ENCODE measurements at regions not wholly inside any gene's neighbourhood (a gene's known extent, or its start where the extent isn't known, plus 50 kb on each side); places are given as distances from the start of the nearest gene placed in this dataset.

- Histone ChIP-seq H3K9me3 (ENCODE audit: control insufficient read depth in 5 of 5, low read length in 5 of 5) (peaks cover 3 to 20% (median 13%) of the 10 kb centered on the region in 5 donors), H3K27ac (ENCODE audit: low read depth, low read length) (no peak overlapping the region), H3K9ac (ENCODE audit: low read length in 5 of 5) (no peak overlapping the region), H3K36me3 (ENCODE audit: control insufficient read depth in 5 of 5, insufficient read depth in 5 of 5, low read length in 5 of 5) (no peaks in the 10 kb centered on the region), H3K4me3 (ENCODE audit: low read depth in 1 of 5, low read length in 5 of 5) (no peak overlapping the region), H3K4me1 (ENCODE audit: control insufficient read depth in 5 of 5, insufficient read depth in 5 of 5, low read length in 5 of 5) (no peaks in the 10 kb centered on the region), H3K27me3 (ENCODE audit: control insufficient read depth in 5 of 5, insufficient read depth in 4 of 5, low read length in 5 of 5) (no peaks in the 10 kb centered on the region)
Measured at GRCh38 chr13:19067767-19068166, 113.9 kb downstream of the TUBA3C start.

- no peak overlapping the region for H3K27ac ChIP-seq (ENCODE audit: low read depth, low read length)
- peaks cover 3 to 13% (median 9%) of the 10 kb centered on the region in 5 donors for H3K9me3 ChIP-seq (ENCODE audit: control insufficient read depth in 5 of 5, low read length in 5 of 5)
- H3K36me3 ChIP-seq (ENCODE audit: control insufficient read depth in 5 of 5, insufficient read depth in 5 of 5, low read length in 5 of 5), result no peaks in the 10 kb centered on the region
- H3K27me3 ChIP-seq (ENCODE audit: control insufficient read depth in 5 of 5, insufficient read depth in 4 of 5, low read length in 5 of 5), result peaks cover 0 to 2% (median 0%) of the 10 kb centered on the region in 5 donors
- H3K9ac ChIP-seq (ENCODE audit: low read length in 5 of 5), result no peak overlapping the region
- no peak overlapping the region for H3K4me3 ChIP-seq (ENCODE audit: low read depth in 1 of 5, low read length in 5 of 5)
- H3K4me1 ChIP-seq (ENCODE audit: control insufficient read depth in 5 of 5, insufficient read depth in 5 of 5, low read length in 5 of 5), result no peaks in the 10 kb centered on the region
Measured at GRCh38 chr13:19062801-19063200, 118.8 kb downstream of the TUBA3C start.

- Histone ChIP-seq H3K9me3 (ENCODE audit: control insufficient read depth in 5 of 5, low read length in 5 of 5) (peaks cover 3 to 13% (median 9%) of the 10 kb centered on the region in 5 donors), H3K4me3 (ENCODE audit: low read depth in 1 of 5, low read length in 5 of 5) (no peak overlapping the region), H3K36me3 (ENCODE audit: control insufficient read depth in 5 of 5, insufficient read depth in 5 of 5, low read length in 5 of 5) (no peaks in the 10 kb centered on the region), H3K27ac (ENCODE audit: low read depth, low read length) (no peak overlapping the region), H3K27me3 (ENCODE audit: control insufficient read depth in 5 of 5, insufficient read depth in 4 of 5, low read length in 5 of 5) (peaks cover 0 to 2% (median 0%) of the 10 kb centered on the region in 5 donors), H3K4me1 (ENCODE audit: control insufficient read depth in 5 of 5, insufficient read depth in 5 of 5, low read length in 5 of 5) (no peaks in the 10 kb centered on the region), H3K9ac (ENCODE audit: low read length in 5 of 5) (no peak overlapping the region)
Measured at GRCh38 chr13:19062019-19062646, 119.5 kb downstream of the TUBA3C start.

GRCh38 chr13:19061278-19061677 lies 120.3 kb downstream of the TUBA3C start:
- no peak overlapping the region for H3K9ac ChIP-seq (ENCODE audit: low read length in 5 of 5)
- H3K36me3 ChIP-seq (ENCODE audit: control insufficient read depth in 5 of 5, insufficient read depth in 5 of 5, low read length in 5 of 5), result no peaks in the 10 kb centered on the region
- H3K4me3 ChIP-seq (ENCODE audit: low read depth in 1 of 5, low read length in 5 of 5), result no peak overlapping the region
- peaks cover 3 to 13% (median 9%) of the 10 kb centered on the region in 5 donors for H3K9me3 ChIP-seq (ENCODE audit: control insufficient read depth in 5 of 5, low read length in 5 of 5)
- H3K27ac ChIP-seq (ENCODE audit: low read depth, low read length), result no peak overlapping the region
- no peaks in the 10 kb centered on the region for H3K4me1 ChIP-seq (ENCODE audit: control insufficient read depth in 5 of 5, insufficient read depth in 5 of 5, low read length in 5 of 5)
- H3K27me3 ChIP-seq (ENCODE audit: control insufficient read depth in 5 of 5, insufficient read depth in 4 of 5, low read length in 5 of 5), result peaks cover 0 to 2% (median 0%) of the 10 kb centered on the region in 5 donors

GRCh38 chr13:19060311-19061002 lies 121.2 kb downstream of the TUBA3C start:
- no peak overlapping the region for H3K4me3 ChIP-seq (ENCODE audit: low read depth in 1 of 5, low read length in 5 of 5)
- no peaks in the 10 kb centered on the region for H3K36me3 ChIP-seq (ENCODE audit: control insufficient read depth in 5 of 5, insufficient read depth in 5 of 5, low read length in 5 of 5)
- H3K27me3 ChIP-seq (ENCODE audit: control insufficient read depth in 5 of 5, insufficient read depth in 4 of 5, low read length in 5 of 5), result peaks cover 0 to 2% (median 0%) of the 10 kb centered on the region in 5 donors
- peaks cover 3 to 13% (median 9%) of the 10 kb centered on the region in 5 donors for H3K9me3 ChIP-seq (ENCODE audit: control insufficient read depth in 5 of 5, low read length in 5 of 5)
- H3K27ac ChIP-seq (ENCODE audit: low read depth, low read length), result no peak overlapping the region
- H3K4me1 ChIP-seq (ENCODE audit: control insufficient read depth in 5 of 5, insufficient read depth in 5 of 5, low read length in 5 of 5), result no peaks in the 10 kb centered on the region
- H3K9ac ChIP-seq (ENCODE audit: low read length in 5 of 5), result no peak overlapping the region

DNA sequence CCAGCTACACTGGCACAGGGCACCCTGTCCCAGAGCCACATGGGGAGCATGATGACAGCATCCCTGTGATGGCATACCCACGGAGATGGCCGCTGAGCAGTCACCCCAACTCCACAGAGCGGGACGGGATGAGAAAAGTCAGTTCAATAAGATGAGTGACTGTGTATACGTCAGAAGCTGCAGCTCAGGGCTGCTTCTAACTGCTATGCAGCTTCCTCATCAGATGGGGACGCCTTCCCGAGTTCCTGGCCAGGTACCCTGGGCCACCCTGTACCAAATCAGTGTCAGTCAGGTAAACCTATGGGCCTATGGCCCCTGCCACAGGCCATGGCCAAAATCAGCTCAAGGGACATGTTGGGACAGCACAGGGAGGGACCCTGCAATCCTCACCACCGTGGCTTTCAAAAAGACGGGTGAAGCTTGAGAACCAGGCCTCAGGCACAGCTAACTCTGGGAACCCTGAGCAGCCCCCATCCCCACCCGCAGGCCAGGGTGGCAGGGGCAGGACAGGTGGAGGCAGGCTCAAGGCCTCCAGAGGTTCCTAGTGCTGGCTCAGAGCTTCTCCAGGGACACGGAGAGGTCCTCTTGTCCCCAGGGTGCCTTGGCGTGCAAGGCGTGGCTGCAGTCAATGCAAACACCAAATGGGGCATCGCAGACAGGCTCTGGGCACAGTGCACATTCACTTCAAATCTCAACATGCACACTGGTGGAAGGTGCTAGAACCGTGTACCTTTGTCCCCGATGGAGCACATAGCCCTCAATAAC lies 122.4 kb downstream of the TUBA3C start:
- peaks cover 2 to 8% (median 5%) of the 10 kb centered on the region in 5 donors for H3K9me3 ChIP-seq (ENCODE audit: control insufficient read depth in 5 of 5, low read length in 5 of 5)
- no peak overlapping the region for H3K4me3 ChIP-seq (ENCODE audit: low read depth in 1 of 5, low read length in 5 of 5)
- H3K9ac ChIP-seq (ENCODE audit: low read length in 5 of 5), result no peak overlapping the region
- peaks cover 0 to 2% (median 0%) of the 10 kb centered on the region in 5 donors for H3K27me3 ChIP-seq (ENCODE audit: control insufficient read depth in 5 of 5, insufficient read depth in 4 of 5, low read length in 5 of 5)
- no peak overlapping the region for H3K27ac ChIP-seq (ENCODE audit: low read depth, low read length)
- H3K4me1 ChIP-seq (ENCODE audit: control insufficient read depth in 5 of 5, insufficient read depth in 5 of 5, low read length in 5 of 5), result no peaks in the 10 kb centered on the region
- no peaks in the 10 kb centered on the region for H3K36me3 ChIP-seq (ENCODE audit: control insufficient read depth in 5 of 5, insufficient read depth in 5 of 5, low read length in 5 of 5)

GRCh38 chr13:19058566-19058965 lies 123.1 kb downstream of the TUBA3C start:
- H3K4me3 ChIP-seq (ENCODE audit: low read depth in 1 of 5, low read length in 5 of 5), result no peak overlapping the region
- H3K27me3 ChIP-seq (ENCODE audit: control insufficient read depth in 5 of 5, insufficient read depth in 4 of 5, low read length in 5 of 5), result peaks cover 0 to 2% (median 0%) of the 10 kb centered on the region in 5 donors
- peaks cover 0 to 8% (median 2%) of the 10 kb centered on the region in 5 donors for H3K9me3 ChIP-seq (ENCODE audit: control insufficient read depth in 5 of 5, low read length in 5 of 5)
- H3K4me1 ChIP-seq (ENCODE audit: control insufficient read depth in 5 of 5, insufficient read depth in 5 of 5, low read length in 5 of 5), result no peaks in the 10 kb centered on the region
- no peak overlapping the region for H3K9ac ChIP-seq (ENCODE audit: low read length in 5 of 5)
- no peak overlapping the region for H3K27ac ChIP-seq (ENCODE audit: low read depth, low read length)
- H3K36me3 ChIP-seq (ENCODE audit: control insufficient read depth in 5 of 5, insufficient read depth in 5 of 5, low read length in 5 of 5), result no peaks in the 10 kb centered on the region

- Histone ChIP-seq H3K36me3 (ENCODE audit: control insufficient read depth in 5 of 5, insufficient read depth in 5 of 5, low read length in 5 of 5) (no peaks in the 10 kb centered on the region), H3K9me3 (ENCODE audit: control insufficient read depth in 5 of 5, low read length in 5 of 5) (peaks cover 0 to 8% (median 0%) of the 10 kb centered on the region in 5 donors), H3K27ac (ENCODE audit: low read depth, low read length) (no peak overlapping the region), H3K27me3 (ENCODE audit: control insufficient read depth in 5 of 5, insufficient read depth in 4 of 5, low read length in 5 of 5) (peaks cover 0 to 2% (median 0%) of the 10 kb centered on the region in 5 donors), H3K4me3 (ENCODE audit: low read depth in 1 of 5, low read length in 5 of 5) (no peak overlapping the region), H3K4me1 (ENCODE audit: control insufficient read depth in 5 of 5, insufficient read depth in 5 of 5, low read length in 5 of 5) (no peaks in the 10 kb centered on the region), H3K9ac (ENCODE audit: low read length in 5 of 5) (no peak overlapping the region)
Measured at GRCh38 chr13:19057588-19058340, 123.9 kb downstream of the TUBA3C start.

GRCh38 chr13:19056984-19057490 lies 124.6 kb downstream of the TUBA3C start:
- H3K36me3 ChIP-seq (ENCODE audit: control insufficient read depth in 5 of 5, insufficient read depth in 5 of 5, low read length in 5 of 5), result no peaks in the 10 kb centered on the region
- no peak overlapping the region for H3K4me3 ChIP-seq (ENCODE audit: low read depth in 1 of 5, low read length in 5 of 5)
- H3K27me3 ChIP-seq (ENCODE audit: control insufficient read depth in 5 of 5, insufficient read depth in 4 of 5, low read length in 5 of 5), result peaks cover 0 to 2% (median 0%) of the 10 kb centered on the region in 5 donors
- H3K4me1 ChIP-seq (ENCODE audit: control insufficient read depth in 5 of 5, insufficient read depth in 5 of 5, low read length in 5 of 5), result no peaks in the 10 kb centered on the region
- H3K9ac ChIP-seq (ENCODE audit: low read length in 5 of 5), result no peak overlapping the region
- H3K9me3 ChIP-seq (ENCODE audit: control insufficient read depth in 5 of 5, low read length in 5 of 5), result peaks cover 0 to 8% (median 0%) of the 10 kb centered on the region in 5 donors
- no peak overlapping the region for H3K27ac ChIP-seq (ENCODE audit: low read depth, low read length)

All from subcutaneous abdominal adipose tissue (tissue), 5 donors.